ENCODE measurements at regions not wholly inside any gene's neighbourhood (a gene's known extent, or its start where the extent isn't known, plus 50 kb on each side); places are given as distances from the start of the nearest gene placed in this dataset.

DNA sequence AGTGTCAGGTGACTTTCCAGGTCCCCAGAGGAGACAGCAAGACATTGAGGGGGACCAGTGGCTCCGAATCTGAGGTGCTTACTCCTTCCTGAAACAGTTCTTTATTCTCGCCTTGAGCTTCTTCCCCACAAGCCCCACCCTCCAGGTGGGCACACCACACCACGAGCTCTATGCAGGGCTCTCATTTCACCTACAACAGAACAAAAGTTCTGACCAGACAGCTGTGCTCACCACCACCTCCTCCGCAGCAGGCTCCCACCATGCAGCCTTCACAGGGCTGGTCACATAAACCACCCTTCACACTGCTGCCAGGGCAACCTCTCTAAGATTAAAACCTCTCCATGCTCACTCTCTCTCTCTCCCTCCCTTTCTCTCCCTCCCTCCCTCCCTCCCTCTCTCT is 384.5 kb upstream of the ARID1B start:
- Histone ChIP-seq H3K27me3 (replicated peaks; ENCODE audit: insufficient read depth, low read length) (no peaks in the 10 kb centered on the region), H2AFZ (ENCODE audit: low read length) (no peak overlapping the region), H3K79me2 (ENCODE audit: low read length) (no peaks in the 10 kb centered on the region), H3K4me2 (ENCODE audit: low read depth, low read length) (no peak overlapping the region), H4K20me1 (ENCODE audit: insufficient read depth, low read length) (no peaks in the 10 kb centered on the region), H3F3A (ENCODE audit: insufficient read depth, low read length) (peaks cover 34% of the 10 kb centered on the region), H3K9me2 (replicated peaks; ENCODE audit: insufficient read depth, low read length) (no peaks in the 10 kb centered on the region), H3K4me1 (ENCODE audit: low read length) (peaks cover 37% of the 10 kb centered on the region), H3K9ac (ENCODE audit: low read length) (no peak overlapping the region), H3K36me3 (replicated peaks; ENCODE audit: insufficient read depth, low read length) (no peaks in the 10 kb centered on the region), H3K4me3 (ENCODE audit: low read length) (no peak overlapping the region), H3K9me3 (replicated peaks; ENCODE audit: insufficient read depth, low read length) (no peaks in the 10 kb centered on the region), H3K27ac (ENCODE audit: low read length) (no peak overlapping the region)
- DNase-seq: no peak
- TF ChIP-seq EZH2 (optimal IDR thresholded peaks at IDR 0.05; ENCODE audit: low read depth, low read length) (no peak), EZH2phosphoT487 (IDR thresholded peaks at IDR 0.05; ENCODE audit: low read length) (no peak)
- TF ChIP-seq, protein P1, sequence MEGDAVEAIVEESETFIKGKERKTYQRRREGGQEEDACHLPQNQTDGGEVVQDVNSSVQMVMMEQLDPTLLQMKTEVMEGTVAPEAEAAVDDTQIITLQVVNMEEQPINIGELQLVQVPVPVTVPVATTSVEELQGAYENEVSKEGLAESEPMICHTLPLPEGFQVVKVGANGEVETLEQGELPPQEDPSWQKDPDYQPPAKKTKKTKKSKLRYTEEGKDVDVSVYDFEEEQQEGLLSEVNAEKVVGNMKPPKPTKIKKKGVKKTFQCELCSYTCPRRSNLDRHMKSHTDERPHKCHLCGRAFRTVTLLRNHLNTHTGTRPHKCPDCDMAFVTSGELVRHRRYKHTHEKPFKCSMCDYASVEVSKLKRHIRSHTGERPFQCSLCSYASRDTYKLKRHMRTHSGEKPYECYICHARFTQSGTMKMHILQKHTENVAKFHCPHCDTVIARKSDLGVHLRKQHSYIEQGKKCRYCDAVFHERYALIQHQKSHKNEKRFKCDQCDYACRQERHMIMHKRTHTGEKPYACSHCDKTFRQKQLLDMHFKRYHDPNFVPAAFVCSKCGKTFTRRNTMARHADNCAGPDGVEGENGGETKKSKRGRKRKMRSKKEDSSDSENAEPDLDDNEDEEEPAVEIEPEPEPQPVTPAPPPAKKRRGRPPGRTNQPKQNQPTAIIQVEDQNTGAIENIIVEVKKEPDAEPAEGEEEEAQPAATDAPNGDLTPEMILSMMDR (IDR thresholded peaks at IDR 0.05; ENCODE audit: low read length): no peak

DNA sequence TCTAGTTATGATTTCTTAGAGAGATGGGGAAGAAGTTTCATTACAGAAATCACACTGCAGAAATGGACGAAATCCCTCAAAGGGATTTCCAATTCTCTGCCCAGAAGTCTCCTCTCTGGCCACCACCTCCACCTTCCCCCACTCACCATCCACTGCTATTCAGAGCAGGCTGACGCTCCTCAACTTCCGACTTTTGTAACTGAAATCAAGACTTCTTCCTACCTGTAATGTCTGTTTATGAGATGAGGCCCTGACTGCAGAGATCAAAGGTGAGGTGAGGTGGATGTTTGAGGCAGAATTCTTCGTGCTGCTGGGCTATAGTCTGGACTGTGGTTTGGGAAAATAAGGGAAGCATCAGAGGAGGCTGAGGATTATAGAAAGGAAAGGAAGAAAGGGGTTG is 385.2 kb upstream of the ARID1B start:
- Histone ChIP-seq H3K79me2 (ENCODE audit: low read length) (no peaks in the 10 kb centered on the region), H3K9ac (ENCODE audit: low read length) (no peak overlapping the region), H3K27ac (ENCODE audit: low read length) (no peak overlapping the region), H2AFZ (ENCODE audit: low read length) (no peak overlapping the region), H3K9me3 (replicated peaks; ENCODE audit: insufficient read depth, low read length) (no peaks in the 10 kb centered on the region), H3K4me2 (ENCODE audit: low read depth, low read length) (no peak overlapping the region), H4K20me1 (ENCODE audit: insufficient read depth, low read length) (no peaks in the 10 kb centered on the region), H3F3A (ENCODE audit: insufficient read depth, low read length) (peaks cover 34% of the 10 kb centered on the region), H3K4me3 (ENCODE audit: low read length) (no peak overlapping the region), H3K27me3 (replicated peaks; ENCODE audit: insufficient read depth, low read length) (no peaks in the 10 kb centered on the region), H3K4me1 (ENCODE audit: low read length) (peaks cover 32% of the 10 kb centered on the region), H3K9me2 (replicated peaks; ENCODE audit: insufficient read depth, low read length) (no peaks in the 10 kb centered on the region), H3K36me3 (replicated peaks; ENCODE audit: insufficient read depth, low read length) (no peaks in the 10 kb centered on the region)
- no peak for TF ChIP-seq EZH2 (optimal IDR thresholded peaks at IDR 0.05; ENCODE audit: low read depth, low read length)
- no peak for TF ChIP-seq EZH2phosphoT487 (IDR thresholded peaks at IDR 0.05; ENCODE audit: low read length)
- no peak for DNase-seq

DNA sequence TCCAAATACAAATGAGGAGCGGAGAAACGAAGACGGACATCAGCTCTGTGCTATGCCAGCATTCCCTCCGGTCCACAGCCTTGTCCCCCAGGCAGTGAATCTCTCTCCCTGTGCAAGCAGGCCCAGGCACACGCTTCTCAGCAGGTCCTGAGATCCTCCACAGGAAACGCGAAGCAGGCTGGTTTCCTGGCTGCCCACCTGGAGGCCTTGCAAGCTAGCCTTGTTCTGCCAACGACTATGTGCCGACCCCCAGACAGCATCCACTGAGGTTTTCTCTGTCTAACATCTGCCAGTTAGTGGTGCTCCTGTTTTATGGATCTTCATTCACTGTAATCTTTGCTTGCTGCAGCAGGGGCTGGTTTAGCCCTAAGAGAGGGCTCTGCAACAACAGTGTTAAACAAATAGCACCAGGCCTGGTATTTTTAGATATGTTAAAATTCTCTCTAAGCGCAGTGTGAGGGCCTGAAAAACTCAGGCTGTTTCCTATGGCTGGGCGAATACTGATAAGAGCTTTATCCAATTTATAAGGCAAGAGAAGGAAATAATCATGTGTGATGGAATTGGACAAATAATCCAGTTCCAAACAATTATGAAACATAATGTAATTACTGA is 386.0 kb upstream of the ARID1B start:
- Histone ChIP-seq H3K27me3 (replicated peaks; ENCODE audit: insufficient read depth, low read length) (no peaks in the 10 kb centered on the region), H2AFZ (ENCODE audit: low read length) (no peak overlapping the region), H3K9me3 (replicated peaks; ENCODE audit: insufficient read depth, low read length) (no peaks in the 10 kb centered on the region), H3K4me3 (ENCODE audit: low read length) (no peak overlapping the region), H3K9me2 (replicated peaks; ENCODE audit: insufficient read depth, low read length) (no peaks in the 10 kb centered on the region), H3K4me1 (ENCODE audit: low read length) (peaks cover 26% of the 10 kb centered on the region), H3K36me3 (replicated peaks; ENCODE audit: insufficient read depth, low read length) (no peaks in the 10 kb centered on the region), H3K79me2 (ENCODE audit: low read length) (no peaks in the 10 kb centered on the region), H3K27ac (ENCODE audit: low read length) (no peak overlapping the region), H4K20me1 (ENCODE audit: insufficient read depth, low read length) (no peaks in the 10 kb centered on the region), H3K4me2 (ENCODE audit: low read depth, low read length) (no peak overlapping the region), H3K9ac (ENCODE audit: low read length) (no peak overlapping the region), H3F3A (ENCODE audit: insufficient read depth, low read length) (peaks cover 26% of the 10 kb centered on the region)
- DNase-seq: no peak
- TF ChIP-seq, protein P1 (IDR thresholded peaks at IDR 0.05; ENCODE audit: low read length): no peak
- no peak for TF ChIP-seq EZH2phosphoT487 (IDR thresholded peaks at IDR 0.05; ENCODE audit: low read length)
- no peak for TF ChIP-seq EZH2 (optimal IDR thresholded peaks at IDR 0.05; ENCODE audit: low read depth, low read length)

DNA sequence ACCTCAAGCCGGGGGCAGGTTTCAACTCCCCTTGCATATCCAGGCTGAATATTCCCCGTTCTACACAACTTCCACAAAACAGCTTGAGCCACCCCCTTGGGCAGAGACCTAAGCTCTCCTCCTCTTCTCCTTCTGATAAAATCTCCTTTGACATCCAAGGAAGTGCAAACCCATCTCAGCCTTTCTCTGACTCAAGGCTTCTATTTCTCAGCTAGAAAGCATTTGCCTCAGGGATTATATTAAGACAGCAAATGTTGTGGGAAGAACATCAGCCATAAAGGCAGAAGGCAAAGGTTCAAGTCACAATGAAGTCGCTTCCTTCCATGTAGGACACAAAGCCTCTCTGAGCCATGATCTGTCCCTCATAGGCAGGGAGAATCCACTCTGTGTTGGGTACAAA is 386.6 kb upstream of the ARID1B start:
- H3K4me3 ChIP-seq (ENCODE audit: low read length): no peak overlapping the region
- peaks cover 22% of the 10 kb centered on the region for H3K4me1 ChIP-seq (ENCODE audit: low read length)

More for the DNA sequence above, 386.6 kb upstream of the ARID1B start:
- no peak for DNase-seq
- H3K79me2 ChIP-seq (ENCODE audit: low read length): no peaks in the 10 kb centered on the region
- H3K36me3 ChIP-seq (replicated peaks; ENCODE audit: insufficient read depth, low read length): no peaks in the 10 kb centered on the region
- TF ChIP-seq, protein P1 (IDR thresholded peaks at IDR 0.05; ENCODE audit: low read length): no peak
- TF ChIP-seq EZH2phosphoT487 (IDR thresholded peaks at IDR 0.05; ENCODE audit: low read length) (no peak), EZH2 (optimal IDR thresholded peaks at IDR 0.05; ENCODE audit: low read depth, low read length) (no peak)
- H3K4me2 ChIP-seq (ENCODE audit: low read depth, low read length): no peak overlapping the region
- H3K9me3 ChIP-seq (replicated peaks; ENCODE audit: insufficient read depth, low read length): no peaks in the 10 kb centered on the region
- H3K27me3 ChIP-seq (replicated peaks; ENCODE audit: insufficient read depth, low read length): no peaks in the 10 kb centered on the region
- H3K27ac ChIP-seq (ENCODE audit: low read length): no peak overlapping the region
- H2AFZ ChIP-seq (ENCODE audit: low read length): no peak overlapping the region
- no peak overlapping the region for H3K9ac ChIP-seq (ENCODE audit: low read length)
- H3K9me2 ChIP-seq (replicated peaks; ENCODE audit: insufficient read depth, low read length): no peaks in the 10 kb centered on the region
- peaks cover 21% of the 10 kb centered on the region for H3F3A ChIP-seq (ENCODE audit: insufficient read depth, low read length)
- no peaks in the 10 kb centered on the region for H4K20me1 ChIP-seq (ENCODE audit: insufficient read depth, low read length)
